Right lobe of liver (tissue), 6 donors: ENCODE measurements at regions not wholly inside any gene's neighbourhood (a gene's known extent, or its start where the extent isn't known, plus 50 kb on each side); places are given as distances from the start of the nearest gene placed in this dataset.

Source experiments
- ATAC-seq, 4 donors: fragments of 200-7000 bp; cut with Tn5 transposase; one replicate each; pipeline ENCODE4 v1.9.1; 2020; ENCODE audit warnings: mild to moderate bottlenecking in 4 of 4, moderate library complexity in 4 of 4
- DNase-seq, 3 donors: peaks; one replicate each; pipeline ENCODE4 v3.0.0-alpha.2; 2020
- H3K27ac ChIP-seq, 3 donors: fragments of 200-600 bp; one replicate each; pipeline ENCODE4 v1.8.0; 2022
- H3K27me3 ChIP-seq, 2 donors: fragments of 200-600 bp; one replicate each; pipeline ENCODE4 v1.8.0; 2022
- H3K36me3 ChIP-seq, 4 donors: fragments of 200-600 bp; sonication (generic) in 1 of 4; one replicate each; pipeline versions ENCODE4 v1.5.1 to v1.8.0; 2017 to 2022; ENCODE audit warnings: control low read depth in 1 of 4
- H3K4me1 ChIP-seq, 4 donors: fragments of 200-600 bp; sonication (generic) in 1 of 4; one replicate each; pipeline versions ENCODE4 v1.5.1 to v1.8.0; 2017 to 2022; ENCODE audit warnings: control low read depth in 1 of 4
- H3K4me3 ChIP-seq, 3 donors: fragments of 200-600 bp; one replicate each; pipeline ENCODE4 v1.8.0; 2022
- H3K9me3 ChIP-seq, 4 donors: fragments of 200-600 bp; sonication (generic) in 1 of 4; one replicate each; pipeline versions ENCODE4 v1.5.1 to v1.8.0; 2017 to 2022; ENCODE audit warnings: control low read depth in 1 of 4
- POLR2A ChIP-seq: fragments of 450-650 bp; IDR thresholded peaks from one replicate; pipeline ENCODE4 v1.6.1; 2017; ENCODE audit warnings: antibody characterized with exemption, mild to moderate bottlenecking
- WGBS: methylation state at CpG from one replicate; pipeline ENCODE4 v1.1.6; 2018; ENCODE audit warnings: low coverage, low lambda C conversion rate; ENCODE audit not compliant: insufficient coverage; ENCODE audit errors: missing lambda C conversion rate; 5-methylcytosine and 5-hydroxymethylcytosine counted together
- intact Hi-C, 2 donors: fragments of 100-400 bp; cut with DNase I; formaldehyde crosslinking; loops; one replicate each; pipeline versions ENCODE4 v1.11.2 to v1.14.1; 2022
- TF ChIP-seq, protein P1 (sequence below), 4 donors: fragments of 200-600 bp in 3 of 4; fragments of 450-650 bp in 1 of 4; IDR thresholded peaks; one replicate each; pipeline versions ENCODE4 v1.5.1 to v1.8.0; 2016 to 2022; ENCODE audit warnings: antibody characterized with exemption in 4 of 4, mild to moderate bottlenecking in 2 of 4
- donor health status: DM: no; HTN: yes; CAD: no.
- donor health status: DM: no; HTN: no; CAD: no.
- donor health status: DM: no; HTN: no; CAD: no.
- donor health status: DM: no; HTN: yes; CAD: no.
- donor health status: DM: no; HTN: yes; CAD: no.

DNA sequence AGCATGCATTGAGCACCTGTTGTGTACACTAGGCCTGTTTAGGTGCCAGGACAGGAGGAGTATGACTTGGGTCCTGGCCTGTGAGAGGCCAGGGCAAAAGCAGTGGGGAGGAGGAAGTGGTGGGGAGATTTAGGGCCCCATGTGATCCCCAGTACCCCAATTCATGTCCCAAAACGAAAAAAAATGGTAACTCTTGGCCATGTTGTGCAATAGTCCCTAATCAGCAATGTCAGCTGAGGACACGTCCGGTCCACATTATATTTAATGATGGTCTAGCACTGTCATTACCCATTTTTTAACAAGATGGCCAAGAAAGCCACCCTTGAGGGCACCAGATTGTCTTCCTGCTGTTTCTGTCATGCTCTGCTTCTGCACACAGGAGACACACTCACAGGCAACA lies 142.0 kb upstream of the RET start:
- no peaks in the 10 kb centered on the region for H3K4me1 ChIP-seq
- DNase-seq (no peak), ATAC-seq (no peak)
- H3K27ac ChIP-seq: no peak overlapping the region
- H3K27me3 ChIP-seq: peaks cover 0 to 6% of the 10 kb centered on the region in 2 donors
- TF ChIP-seq POLR2A: no peak
- TF ChIP-seq, protein P1, sequence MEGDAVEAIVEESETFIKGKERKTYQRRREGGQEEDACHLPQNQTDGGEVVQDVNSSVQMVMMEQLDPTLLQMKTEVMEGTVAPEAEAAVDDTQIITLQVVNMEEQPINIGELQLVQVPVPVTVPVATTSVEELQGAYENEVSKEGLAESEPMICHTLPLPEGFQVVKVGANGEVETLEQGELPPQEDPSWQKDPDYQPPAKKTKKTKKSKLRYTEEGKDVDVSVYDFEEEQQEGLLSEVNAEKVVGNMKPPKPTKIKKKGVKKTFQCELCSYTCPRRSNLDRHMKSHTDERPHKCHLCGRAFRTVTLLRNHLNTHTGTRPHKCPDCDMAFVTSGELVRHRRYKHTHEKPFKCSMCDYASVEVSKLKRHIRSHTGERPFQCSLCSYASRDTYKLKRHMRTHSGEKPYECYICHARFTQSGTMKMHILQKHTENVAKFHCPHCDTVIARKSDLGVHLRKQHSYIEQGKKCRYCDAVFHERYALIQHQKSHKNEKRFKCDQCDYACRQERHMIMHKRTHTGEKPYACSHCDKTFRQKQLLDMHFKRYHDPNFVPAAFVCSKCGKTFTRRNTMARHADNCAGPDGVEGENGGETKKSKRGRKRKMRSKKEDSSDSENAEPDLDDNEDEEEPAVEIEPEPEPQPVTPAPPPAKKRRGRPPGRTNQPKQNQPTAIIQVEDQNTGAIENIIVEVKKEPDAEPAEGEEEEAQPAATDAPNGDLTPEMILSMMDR (IDR thresholded peaks at IDR 0.05): no peak
- 29% methylated on average over 1 of the region's 3 CpGs for WGBS
- H3K36me3 ChIP-seq: no peaks in the 10 kb centered on the region
- intact Hi-C loops: no loop called here
- H3K4me3 ChIP-seq: no peak overlapping the region
- H3K9me3 ChIP-seq: no peaks in the 10 kb centered on the region

DNA sequence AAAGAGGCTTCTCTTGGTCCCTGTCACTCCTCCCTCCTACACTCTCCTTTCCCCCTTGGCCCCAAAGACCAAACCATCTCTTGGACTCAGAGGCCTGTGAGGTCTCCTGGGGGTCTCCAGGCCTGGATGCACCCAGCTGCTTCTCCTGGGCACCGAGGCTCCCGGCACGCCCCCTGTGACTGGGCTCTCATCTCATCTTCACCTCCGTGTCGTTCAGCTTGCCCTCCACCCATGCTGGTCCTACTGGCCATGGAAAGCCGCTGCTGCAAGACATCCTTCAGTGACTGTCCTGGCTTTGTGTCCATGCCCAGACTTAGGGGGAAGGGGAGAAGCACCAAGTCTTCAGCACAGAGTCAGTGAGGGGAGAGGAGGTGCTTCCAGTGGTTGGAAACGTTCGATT lies 141.4 kb upstream of the RET start:
- Histone ChIP-seq H3K4me1 (no peaks in the 10 kb centered on the region), H3K27ac (no peak overlapping the region), H3K4me3 (no peak overlapping the region), H3K27me3 (peaks cover 0 to 6% of the 10 kb centered on the region in 2 donors), H3K36me3 (no peaks in the 10 kb centered on the region), H3K9me3 (no peaks in the 10 kb centered on the region)
- intact Hi-C loops: no loop called here
- WGBS: 67% methylated on average over 5 of the region's 8 CpGs
- DNase-seq (no peak), ATAC-seq (no peak)
- TF ChIP-seq POLR2A: no peak
- TF ChIP-seq, protein P1 (IDR thresholded peaks at IDR 0.05): no peak

DNA sequence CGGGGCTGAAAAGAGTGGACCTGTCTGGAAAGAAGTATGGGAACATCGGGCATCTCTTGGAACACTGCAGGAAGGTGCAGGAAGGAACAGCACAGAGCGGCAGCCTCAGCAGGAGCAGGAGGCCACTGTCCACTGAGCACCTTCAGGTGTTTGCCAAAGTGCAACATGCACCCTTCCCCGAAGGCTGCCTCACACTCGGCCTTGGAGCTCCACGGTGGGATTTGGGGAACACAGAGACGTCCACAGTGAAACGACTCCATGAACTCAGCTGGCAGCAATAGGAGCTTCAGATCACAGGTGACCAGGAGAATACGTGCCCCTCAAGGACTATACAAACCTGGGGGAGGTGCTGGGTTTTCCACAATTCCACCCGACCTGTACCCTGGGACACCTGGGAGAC lies 140.3 kb upstream of the RET start:
- ATAC-seq (no peak), DNase-seq (no peak)
- intact Hi-C loops: no loop called here
- TF ChIP-seq, protein P1 (IDR thresholded peaks at IDR 0.05): no peak
- TF ChIP-seq POLR2A: no peak
- H3K27me3 ChIP-seq: peaks cover 0 to 6% of the 10 kb centered on the region in 2 donors
- H3K36me3 ChIP-seq: no peaks in the 10 kb centered on the region
- no peaks in the 10 kb centered on the region for H3K4me1 ChIP-seq
- no peak overlapping the region for H3K4me3 ChIP-seq
- 81% methylated on average over 4 of the region's 10 CpGs for WGBS
- no peaks in the 10 kb centered on the region for H3K9me3 ChIP-seq
- no peak overlapping the region for H3K27ac ChIP-seq

DNA sequence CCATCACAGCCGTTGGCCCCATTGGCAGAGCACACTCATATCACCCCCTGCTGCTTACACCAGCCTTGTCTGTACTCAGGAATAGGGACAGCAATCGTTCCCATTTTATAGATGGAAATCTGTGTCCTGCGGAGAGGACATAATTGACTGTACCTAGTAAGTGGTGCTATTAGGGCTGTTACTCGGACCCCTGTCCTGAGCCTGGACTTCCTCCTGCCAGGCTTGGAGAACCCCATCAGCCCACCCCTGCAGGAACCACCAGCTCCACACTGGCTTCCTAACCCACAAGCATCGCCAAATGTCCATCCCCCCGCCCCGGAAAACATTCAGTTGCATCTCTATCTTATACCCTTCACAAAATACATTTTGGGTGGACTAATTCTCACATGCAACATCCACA lies 139.8 kb upstream of the RET start:
- Histone ChIP-seq H3K27me3 (peaks cover 0 to 6% of the 10 kb centered on the region in 2 donors), H3K36me3 (no peaks in the 10 kb centered on the region), H3K27ac (no peak overlapping the region), H3K4me1 (no peaks in the 10 kb centered on the region), H3K4me3 (no peak overlapping the region), H3K9me3 (no peaks in the 10 kb centered on the region)
- intact Hi-C loops: no loop called here
- TF ChIP-seq POLR2A: no peak
- TF ChIP-seq, protein P1 (IDR thresholded peaks at IDR 0.05): no peak
- 81% methylated on average over 3 of the region's 7 CpGs for WGBS
- DNase-seq (no peak), ATAC-seq (no peak)

DNA sequence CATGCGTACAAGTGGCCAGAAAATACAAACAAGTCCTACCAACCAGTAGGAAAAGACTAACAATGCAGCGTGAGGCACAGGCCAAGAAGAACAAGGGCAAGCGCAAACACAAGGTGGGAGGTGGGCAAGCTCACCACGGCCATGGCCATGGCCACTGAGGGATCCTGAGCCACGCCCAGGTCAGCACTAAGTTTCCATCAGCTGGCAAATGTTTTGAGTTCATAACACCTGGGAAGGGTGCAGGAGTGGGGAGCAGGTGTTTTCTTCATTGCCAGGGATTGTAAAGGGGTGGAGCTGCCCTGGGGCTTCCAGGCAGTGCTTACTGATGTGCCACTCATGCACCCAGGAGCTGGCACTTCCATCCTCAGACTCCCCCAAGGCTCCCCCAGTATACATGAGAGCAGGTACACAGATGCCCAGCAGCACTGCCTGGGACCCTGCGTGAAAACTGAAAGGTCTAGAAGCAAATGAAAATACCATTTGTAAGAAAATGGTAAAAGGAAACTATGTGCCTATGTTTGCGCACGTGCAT lies 139.2 kb upstream of the RET start:
- Histone ChIP-seq H3K4me3 (no peak overlapping the region), H3K9me3 (no peaks in the 10 kb centered on the region), H3K4me1 (no peaks in the 10 kb centered on the region), H3K27ac (no peak overlapping the region), H3K27me3 (peaks cover 0 to 6% of the 10 kb centered on the region in 2 donors), H3K36me3 (no peaks in the 10 kb centered on the region)
- 62% methylated on average over 6 of the region's 8 CpGs for WGBS
- ATAC-seq (no peak), DNase-seq (no peak)
- intact Hi-C loops: no loop called here
- TF ChIP-seq, protein P1 (IDR thresholded peaks at IDR 0.05): no peak
- TF ChIP-seq POLR2A: no peak
